AG10803 (cell line): ENCODE measurements at regions not wholly inside any gene's neighbourhood (a gene's known extent, or its start where the extent isn't known, plus 50 kb on each side); places are given as distances from the start of the nearest gene placed in this dataset.

Experiments used
- DNase-seq: peaks from one replicate; pipeline ENCODE4 v3.0.0; 2010; ENCODE audit warnings: low read depth
- H3K4me3 ChIP-seq: 2 replicates; pipeline ENCODE4 v1.5.1; 2011; ENCODE audit warnings: mild to moderate bottlenecking, low read length, control low read depth
- CTCF ChIP-seq: conservative IDR thresholded peaks from 2 replicates; pipeline ENCODE4 v1.5.1; 2011; ENCODE audit warnings: mild to moderate bottlenecking, low read length, control low read depth, inconsistent platforms

GRCh38 chr10:11395581-11396310 lies 215.7 kb downstream of the USP6NL start:
- no peak for TF ChIP-seq CTCF
- no peak overlapping the region for H3K4me3 ChIP-seq
- DNase-seq = no peak

DNA sequence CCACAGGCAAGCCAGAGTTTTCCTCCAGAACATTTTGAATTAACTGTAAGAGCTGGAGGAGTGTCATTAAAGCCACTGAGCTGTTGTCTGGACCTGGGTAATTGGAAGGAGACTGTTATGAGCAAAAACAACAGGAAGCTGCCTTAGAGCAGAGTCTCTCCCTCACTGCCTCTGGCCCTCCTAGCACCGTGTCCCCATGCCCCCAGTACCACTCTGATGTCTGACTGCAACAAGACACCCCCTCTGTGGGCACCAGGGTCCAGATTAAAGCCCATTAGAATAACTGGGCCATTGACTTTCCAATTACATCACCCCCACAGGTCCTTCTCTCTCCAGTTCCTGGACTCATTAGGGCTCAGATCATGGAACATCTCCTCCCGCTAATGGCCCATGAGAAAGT lies 216.3 kb downstream of the USP6NL start:
- no peak for DNase-seq
- no peak for TF ChIP-seq CTCF
- H3K4me3 ChIP-seq = no peak overlapping the region

DNA sequence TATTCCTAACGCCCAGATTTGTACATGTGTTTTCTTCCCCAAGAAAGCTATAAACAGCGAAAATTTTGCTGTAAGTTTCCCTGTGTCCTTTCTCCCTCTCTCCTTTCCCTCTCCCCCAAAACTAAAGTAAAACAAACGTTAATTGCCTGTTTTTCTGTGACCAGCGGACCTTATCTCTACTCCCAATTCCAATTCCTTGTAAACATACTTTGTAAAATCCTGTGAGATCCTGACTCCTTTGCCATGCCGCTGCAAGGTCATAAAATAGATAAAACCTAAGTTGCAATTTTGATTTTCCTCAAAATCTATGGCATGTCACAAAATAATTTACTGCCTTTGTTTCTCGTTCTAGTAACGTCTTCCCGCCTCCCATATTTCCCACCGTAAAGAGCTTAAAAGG lies 217.6 kb downstream of the USP6NL start:
- no peak overlapping the region for H3K4me3 ChIP-seq
- DNase-seq = no peak
- TF ChIP-seq CTCF = no peak

GRCh38 chr10:11392776-11393175 lies 218.7 kb downstream of the USP6NL start:
- no peak overlapping the region for H3K4me3 ChIP-seq
- no peak for TF ChIP-seq CTCF

DNA sequence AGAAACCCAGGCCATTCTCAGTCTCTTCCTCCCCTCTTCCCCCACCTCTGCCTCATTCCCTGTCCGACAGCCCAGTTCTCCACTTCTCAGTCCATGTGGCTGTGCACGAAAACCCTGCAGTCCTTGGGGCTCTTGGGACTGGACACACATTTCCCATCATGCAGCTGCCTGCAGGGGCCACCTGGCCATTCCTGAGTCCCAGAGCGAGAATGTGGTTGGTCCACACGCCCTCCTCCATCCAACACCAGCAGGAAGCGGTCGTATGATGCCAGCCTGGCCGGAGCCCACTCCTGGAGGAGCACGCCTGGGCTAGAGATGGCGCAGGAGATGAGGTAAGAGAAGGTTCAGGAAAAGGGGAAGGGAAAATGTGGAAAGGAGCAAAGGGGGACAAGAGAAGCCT lies 222.5 kb downstream of the USP6NL start:
- no peak for DNase-seq
- TF ChIP-seq CTCF = no peak
- no peak overlapping the region for H3K4me3 ChIP-seq

More at GRCh38 chr10:11392776-11393175, 218.7 kb downstream of the USP6NL start:
- no peak for DNase-seq

GRCh38 chr10:11387551-11388222 lies 223.8 kb downstream of the USP6NL start:
- H3K4me3 ChIP-seq = no peak overlapping the region
- DNase-seq = no peak
- TF ChIP-seq CTCF = no peak

- no peak for TF ChIP-seq CTCF
- no peak for DNase-seq
- no peak overlapping the region for H3K4me3 ChIP-seq
Measured at GRCh38 chr10:11387044-11387443, 224.4 kb downstream of the USP6NL start.
